OCI-LY7 (cell line): ENCODE measurements at regions not wholly inside any gene's neighbourhood (a gene's known extent, or its start where the extent isn't known, plus 50 kb on each side); places are given as distances from the start of the nearest gene placed in this dataset.

Experiments used
- BruUV-seq: library from RNA; stranded (reverse); fragments of 400-500 nt; replicated peaks from 2 replicates; lab custom pipeline; 2021; lab: Mats Ljungman, UMichigan
- CTCF ChIA-PET: fragments of 300-600 bp; sonication (Branson Sonifier 250); formaldehyde crosslinking; loops from one replicate; lab custom pipeline; 2022; ENCODE audit warnings: antibody characterized with exemption; ENCODE audit not compliant: unreplicated experiment; lab: Charles Lee
- POLR2A ChIA-PET: fragments of 300-600 bp; sonication (Branson Sonifier 250); formaldehyde crosslinking; loops from one replicate; lab custom pipeline; 2022; ENCODE audit warnings: antibody characterized with exemption; lab: Charles Lee
- DNase-seq: peaks from one replicate; pipeline ENCODE4 v3.0.0-alpha.2; 2015; ENCODE audit warnings: low spot score
- H2AFZ ChIP-seq: fragments of 200-600 bp; sonication (generic), shearing (Covaris generic); 2 replicates; pipeline ENCODE4 v1.6.1; 2014; ENCODE audit warnings: mild to moderate bottlenecking, antibody characterized with exemption, low read length, moderate library complexity
- H3K27ac ChIP-seq: fragments of 200-600 bp; sonication (generic); 2 replicates; pipeline ENCODE4 v1.5.1; 2014; ENCODE audit warnings: mixed run types, low read depth, mild to moderate bottlenecking, moderate library complexity, low read length, inconsistent platforms; ENCODE audit not compliant: poor library complexity, severe bottlenecking
- H3K36me3 ChIP-seq: fragments of 200-600 bp; sonication (generic); 2 replicates; pipeline ENCODE4 v1.6.1; 2014; ENCODE audit warnings: mild to moderate bottlenecking, antibody characterized with exemption, low read length, moderate library complexity, mixed read lengths; ENCODE audit not compliant: insufficient read depth
- H3K4me1 ChIP-seq: fragments of 200-600 bp; sonication (generic); 2 replicates; pipeline ENCODE4 v1.5.1; 2014; ENCODE audit warnings: mild to moderate bottlenecking, low read length; ENCODE audit not compliant: insufficient read depth, poor library complexity, severe bottlenecking
- H3K4me2 ChIP-seq: fragments of 200-600 bp; sonication (generic); 2 replicates; pipeline ENCODE4 v1.6.1; 2014; ENCODE audit warnings: mild to moderate bottlenecking, low read length
- H3K4me3 ChIP-seq: fragments of 200-600 bp; sonication (generic); 2 replicates; pipeline ENCODE4 v1.5.1; 2014; ENCODE audit warnings: mild to moderate bottlenecking, low read depth, low read length; ENCODE audit not compliant: poor library complexity, severe bottlenecking
- H3K79me2 ChIP-seq: fragments of 200-600 bp; sonication (generic); 2 replicates; pipeline ENCODE4 v1.6.1; 2016; ENCODE audit warnings: low read depth, mild to moderate bottlenecking, low read length, moderate library complexity, mixed read lengths; ENCODE audit not compliant: insufficient read depth
- H3K9me2 ChIP-seq: fragments of 200-600 bp; sonication (generic); 2 replicates; pipeline ENCODE4 v1.6.1; 2016; ENCODE audit warnings: mild to moderate bottlenecking, low read length, mixed read lengths; ENCODE audit not compliant: insufficient read depth
- H3K9me3 ChIP-seq: fragments of 200-600 bp; sonication (generic); 2 replicates; pipeline ENCODE4 v1.6.1; 2014; ENCODE audit warnings: mild to moderate bottlenecking, mixed run types, low read length, mixed read lengths
- H4K20me1 ChIP-seq: fragments of 200-600 bp; sonication (generic); 2 replicates; pipeline ENCODE4 v1.6.1; 2014; ENCODE audit warnings: mild to moderate bottlenecking, antibody characterized with exemption, low read length, moderate library complexity, mixed read lengths; ENCODE audit not compliant: insufficient read depth
- EZH2phosphoT487 ChIP-seq: fragments of 200-600 bp; sonication (generic); IDR thresholded peaks from 2 replicates; pipeline ENCODE4 v1.6.1; 2018; ENCODE audit warnings: low read depth, borderline replicate concordance, mild to moderate bottlenecking, mixed run types, antibody characterized with exemption, low read length, moderate library complexity, mixed read lengths
- intact Hi-C: fragments of 100-400 bp; cut with micrococcal nuclease; formaldehyde crosslinking; loops from one replicate; pipeline ENCODE4 v1.10.0; 2022; ENCODE audit not compliant: unreplicated experiment
- TF ChIP-seq, protein P1 (sequence below): fragments of 200-600 bp; sonication (generic); conservative IDR thresholded peaks from 2 replicates; pipeline ENCODE4 v1.5.1; 2014; ENCODE audit warnings: mild to moderate bottlenecking, antibody characterized with exemption, low read length, moderate library complexity, mixed read lengths

DNA sequence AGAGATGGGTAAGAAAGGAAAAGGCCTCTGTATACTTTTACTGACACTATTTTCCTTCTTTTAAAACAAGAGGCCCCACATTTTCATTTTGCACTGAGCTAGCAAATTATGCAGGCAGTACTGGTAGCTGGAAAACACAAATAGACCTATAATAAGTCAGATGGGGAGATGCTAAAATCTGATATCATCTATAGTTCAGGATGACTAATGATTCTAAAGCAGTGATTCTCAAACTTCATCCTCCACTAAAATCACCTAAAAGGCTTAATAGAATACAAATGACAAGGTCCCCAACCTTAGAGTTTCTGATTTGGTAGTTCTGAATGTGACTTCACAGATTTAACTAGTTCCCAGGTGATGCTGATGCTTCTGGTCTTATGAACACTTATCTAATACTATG is 247.3 kb upstream of the DIPK2B start:
- H3K27ac ChIP-seq, result no peak overlapping the region
- no peaks in the 10 kb centered on the region for H3K9me2 ChIP-seq
- no peak for TF ChIP-seq EZH2phosphoT487
- TF ChIP-seq, protein P1, sequence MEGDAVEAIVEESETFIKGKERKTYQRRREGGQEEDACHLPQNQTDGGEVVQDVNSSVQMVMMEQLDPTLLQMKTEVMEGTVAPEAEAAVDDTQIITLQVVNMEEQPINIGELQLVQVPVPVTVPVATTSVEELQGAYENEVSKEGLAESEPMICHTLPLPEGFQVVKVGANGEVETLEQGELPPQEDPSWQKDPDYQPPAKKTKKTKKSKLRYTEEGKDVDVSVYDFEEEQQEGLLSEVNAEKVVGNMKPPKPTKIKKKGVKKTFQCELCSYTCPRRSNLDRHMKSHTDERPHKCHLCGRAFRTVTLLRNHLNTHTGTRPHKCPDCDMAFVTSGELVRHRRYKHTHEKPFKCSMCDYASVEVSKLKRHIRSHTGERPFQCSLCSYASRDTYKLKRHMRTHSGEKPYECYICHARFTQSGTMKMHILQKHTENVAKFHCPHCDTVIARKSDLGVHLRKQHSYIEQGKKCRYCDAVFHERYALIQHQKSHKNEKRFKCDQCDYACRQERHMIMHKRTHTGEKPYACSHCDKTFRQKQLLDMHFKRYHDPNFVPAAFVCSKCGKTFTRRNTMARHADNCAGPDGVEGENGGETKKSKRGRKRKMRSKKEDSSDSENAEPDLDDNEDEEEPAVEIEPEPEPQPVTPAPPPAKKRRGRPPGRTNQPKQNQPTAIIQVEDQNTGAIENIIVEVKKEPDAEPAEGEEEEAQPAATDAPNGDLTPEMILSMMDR, result no peak
- no peak overlapping the region for H2AFZ ChIP-seq
- CTCF ChIA-PET, result no interaction called here
- POLR2A ChIA-PET, result no interaction called here
- no peak overlapping the region for H3K4me2 ChIP-seq
- no peaks in the 10 kb centered on the region for H3K36me3 ChIP-seq
- no peak for DNase-seq
- H3K79me2 ChIP-seq, result no peaks in the 10 kb centered on the region
- no TSS peak for BruUV-seq
- intact Hi-C loops, result no loop called here
- H3K4me1 ChIP-seq, result no peaks in the 10 kb centered on the region
- H4K20me1 ChIP-seq, result no peaks in the 10 kb centered on the region
- no peaks in the 10 kb centered on the region for H3K9me3 ChIP-seq
- no peak overlapping the region for H3K4me3 ChIP-seq

DNA sequence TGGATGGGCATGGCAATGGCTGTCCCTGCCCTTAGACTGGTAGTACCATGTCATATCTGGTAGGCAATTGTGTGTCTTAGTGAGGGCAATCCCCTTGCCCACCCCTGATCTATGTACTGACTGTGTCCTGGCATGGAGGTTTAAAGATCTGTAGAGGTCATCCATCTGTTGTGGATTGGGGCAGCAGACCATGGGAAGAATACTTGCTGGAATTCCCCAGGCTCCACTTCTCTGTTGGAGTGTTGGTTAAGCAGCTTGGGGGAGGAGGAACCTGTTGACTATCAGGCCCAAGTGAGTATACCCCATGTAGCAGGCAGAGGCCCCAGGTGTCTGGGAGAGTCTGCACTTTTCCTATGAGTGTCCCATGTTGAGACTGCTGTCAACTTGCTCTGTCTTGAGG is 246.7 kb upstream of the DIPK2B start:
- ChIA-PET POLR2A (no interaction called here), CTCF (no interaction called here)
- H3K79me2 ChIP-seq, result no peaks in the 10 kb centered on the region
- BruUV-seq, result no TSS peak
- H3K9me3 ChIP-seq, result no peaks in the 10 kb centered on the region
- TF ChIP-seq, protein P1, result no peak
- no peak for TF ChIP-seq EZH2phosphoT487
- no peaks in the 10 kb centered on the region for H3K4me1 ChIP-seq
- no peak overlapping the region for H3K4me2 ChIP-seq
- no peak overlapping the region for H3K27ac ChIP-seq
- no peaks in the 10 kb centered on the region for H3K9me2 ChIP-seq
- DNase-seq, result no peak
- H4K20me1 ChIP-seq, result no peaks in the 10 kb centered on the region
- intact Hi-C loops, result no loop called here
- no peak overlapping the region for H3K4me3 ChIP-seq
- H2AFZ ChIP-seq, result no peak overlapping the region
- no peaks in the 10 kb centered on the region for H3K36me3 ChIP-seq

DNA sequence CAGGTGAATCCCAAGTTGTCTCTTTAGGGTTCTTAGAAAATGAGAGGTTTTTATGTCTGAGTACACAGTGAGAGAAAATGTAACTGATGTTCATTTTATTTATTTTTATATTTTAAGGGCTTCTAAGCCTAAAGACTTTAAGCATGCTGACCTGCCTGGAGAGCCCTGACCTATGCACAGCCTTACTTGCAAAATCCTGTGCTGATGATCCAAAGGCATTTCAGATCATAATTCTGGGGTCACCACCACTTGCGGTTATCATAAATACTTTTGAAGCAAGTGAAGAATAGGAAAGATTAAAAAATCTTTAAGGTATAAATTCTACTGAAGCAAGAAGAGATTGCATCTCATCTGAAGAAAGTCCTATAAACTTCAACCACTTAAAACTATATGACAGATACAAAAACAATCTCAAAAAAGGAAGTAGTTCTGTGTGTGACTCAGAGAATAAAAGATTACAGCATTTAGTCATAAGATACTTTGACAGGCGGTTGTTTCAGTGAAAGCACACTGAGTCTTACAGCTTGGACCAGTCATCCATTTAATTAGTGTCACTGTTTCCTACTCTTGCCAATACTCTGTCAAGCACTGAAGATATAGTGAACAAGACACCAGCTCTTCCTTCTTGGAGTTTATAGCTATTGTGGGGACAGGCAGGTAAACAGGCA is 245.2 kb upstream of the DIPK2B start:
- no peaks in the 10 kb centered on the region for H3K4me1 ChIP-seq
- CTCF ChIA-PET, result no interaction called here
- TF ChIP-seq, protein P1, result no peak
- no peak for TF ChIP-seq EZH2phosphoT487
- no peaks in the 10 kb centered on the region for H4K20me1 ChIP-seq
- H3K36me3 ChIP-seq, result no peaks in the 10 kb centered on the region
- no peak overlapping the region for H2AFZ ChIP-seq
- no peak overlapping the region for H3K4me2 ChIP-seq
- no peak overlapping the region for H3K27ac ChIP-seq
- DNase-seq, result no peak
- no peaks in the 10 kb centered on the region for H3K9me2 ChIP-seq
- no peaks in the 10 kb centered on the region for H3K9me3 ChIP-seq
- no peaks in the 10 kb centered on the region for H3K79me2 ChIP-seq
- no peak overlapping the region for H3K4me3 ChIP-seq
- no TSS peak for BruUV-seq
- POLR2A ChIA-PET, result interaction anchor here (0.6 kb wide), 1 partner anchor 1184 kb away, joined by 3 read pairs; no protein-coding TSS in a partner anchor
- intact Hi-C loops, result no loop called here
